GM21717 (cell line): ENCODE measurements at regions not wholly inside any gene's neighbourhood (a gene's known extent, or its start where the extent isn't known, plus 50 kb on each side); places are given as distances from the start of the nearest gene placed in this dataset.

Experiments
- ATAC-seq: cut with Tn5 transposase; IDR thresholded peaks from one replicate; pipeline ENCODE4 v1.9.1; 2021; ENCODE audit warnings: mild to moderate bottlenecking, moderate library complexity; ENCODE audit not compliant: unreplicated experiment

DNA sequence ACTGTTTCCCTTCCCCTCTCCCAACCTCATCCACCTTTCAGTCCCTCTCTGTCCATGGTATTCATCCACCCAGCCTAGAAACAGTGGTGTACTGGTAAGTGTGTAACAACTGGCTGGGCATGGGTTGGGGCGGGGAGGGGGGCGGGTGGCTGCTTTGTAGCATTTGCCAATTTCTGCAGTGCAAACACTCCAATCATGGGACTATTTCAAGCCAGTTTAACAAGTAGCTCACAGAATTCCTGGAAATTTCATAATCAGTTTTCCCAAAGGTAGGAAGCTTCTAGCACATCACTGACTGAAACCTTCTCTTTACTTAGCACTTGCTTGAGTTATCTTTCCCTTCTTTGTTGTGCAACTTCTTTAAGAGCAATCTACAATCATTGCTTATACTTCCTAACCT is 100.8 kb upstream of the WASF3 start:
- no peak for ATAC-seq

DNA sequence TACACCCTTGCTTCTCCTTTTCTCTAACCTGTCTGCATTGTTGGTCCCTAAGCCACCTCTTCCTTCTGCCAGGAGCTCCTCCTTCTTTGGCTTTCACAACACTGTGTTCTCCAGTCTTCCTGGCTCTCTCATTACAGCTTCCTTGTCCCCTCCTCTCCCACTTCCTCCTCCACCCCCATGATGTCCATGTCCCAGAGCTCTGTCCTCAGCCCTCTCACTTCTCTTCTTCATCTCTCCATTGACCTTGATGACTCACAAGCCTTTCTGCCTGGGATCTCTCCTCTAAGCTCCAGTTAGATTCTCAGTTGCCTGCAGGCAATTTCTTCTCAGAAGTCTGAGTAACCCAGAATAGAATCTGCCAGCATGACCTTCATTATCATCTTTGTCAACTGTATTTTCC is 100.3 kb upstream of the WASF3 start:
- no peak for ATAC-seq

DNA sequence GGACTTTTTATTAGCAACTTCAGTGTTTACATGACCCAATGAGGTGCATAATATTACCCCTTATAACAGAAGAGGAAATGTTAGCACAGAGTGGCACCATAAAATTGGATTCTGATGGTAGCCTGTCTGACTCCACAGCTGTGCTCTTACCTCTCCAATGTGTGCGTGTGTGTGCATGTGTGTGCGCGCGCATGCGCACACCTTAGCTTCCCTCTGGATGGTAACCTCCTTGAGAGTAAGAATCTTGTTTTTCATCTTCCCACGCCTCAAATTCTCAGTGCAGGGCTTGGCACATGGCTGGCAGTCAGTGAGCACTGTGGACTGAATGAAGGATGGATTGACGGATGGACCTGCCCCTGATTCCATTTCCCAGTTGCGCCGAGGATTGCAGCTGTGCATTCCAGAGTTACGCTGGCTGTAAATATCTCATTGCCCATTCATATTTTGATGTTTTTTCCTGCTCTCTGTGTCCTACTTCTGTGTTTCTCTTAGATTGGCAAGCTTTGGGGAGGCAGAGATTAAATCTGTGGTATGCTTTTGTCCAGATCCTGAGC is 99.2 kb upstream of the WASF3 start:
- ATAC-seq: no peak

DNA sequence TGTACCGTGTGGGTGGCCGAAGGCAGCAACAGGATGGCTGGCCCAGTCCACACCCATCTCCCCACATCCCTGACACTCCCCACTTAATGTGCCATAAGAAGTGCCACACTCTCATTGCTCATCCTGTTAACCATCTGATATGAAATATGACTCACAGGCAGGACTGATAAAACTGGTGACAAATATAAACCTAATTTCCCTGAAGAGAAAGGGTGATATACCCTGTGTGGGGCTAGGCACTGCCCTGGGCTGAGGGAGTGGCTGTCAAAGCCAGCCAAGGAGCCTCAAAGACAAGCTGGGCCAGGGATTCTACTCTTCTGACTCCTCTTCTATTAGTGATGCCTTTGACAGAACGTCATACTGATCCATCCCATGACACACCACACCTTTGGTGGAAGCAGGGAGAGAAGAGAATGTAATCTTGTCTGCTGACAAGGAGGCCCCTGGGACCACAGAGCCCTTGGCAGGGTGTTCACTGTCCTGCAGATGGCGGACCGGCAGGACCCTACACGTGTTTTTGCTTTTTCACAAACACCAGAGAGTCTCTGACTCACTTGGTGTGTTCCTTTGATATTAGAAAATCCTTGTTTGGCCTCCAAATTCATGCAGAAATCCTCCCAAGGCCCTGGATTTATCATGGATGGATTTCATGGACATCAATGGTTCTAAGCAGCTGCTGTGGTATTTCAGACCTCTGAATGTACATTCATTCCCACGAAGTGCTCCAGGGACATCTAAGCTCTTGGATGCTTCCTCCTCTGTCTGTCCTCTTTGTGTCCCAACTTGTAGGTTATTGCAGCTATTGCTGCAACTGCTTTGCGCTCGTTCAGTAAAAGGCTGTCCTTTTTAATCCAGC is 98.0 kb upstream of the WASF3 start:
- no peak for ATAC-seq

DNA sequence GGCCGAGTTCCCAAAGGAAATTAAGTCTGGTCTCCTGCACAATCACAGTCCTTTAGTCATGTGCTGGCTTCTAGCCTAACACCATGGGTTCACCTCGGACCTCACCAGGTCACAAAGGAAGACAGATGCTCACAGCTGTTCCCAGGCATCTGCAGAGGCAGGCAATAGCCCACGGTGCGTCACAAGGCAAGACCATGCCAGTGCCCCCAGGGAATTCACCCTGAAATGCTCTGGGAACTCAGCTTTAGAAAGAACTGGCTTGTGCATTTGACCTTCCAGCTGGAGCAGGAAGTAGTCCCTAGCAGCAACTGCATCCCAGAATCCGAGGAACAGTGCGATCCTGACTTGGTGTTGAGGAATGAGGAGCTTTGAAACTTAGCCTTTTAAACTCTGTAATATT is 96.8 kb upstream of the WASF3 start:
- no peak for ATAC-seq

DNA sequence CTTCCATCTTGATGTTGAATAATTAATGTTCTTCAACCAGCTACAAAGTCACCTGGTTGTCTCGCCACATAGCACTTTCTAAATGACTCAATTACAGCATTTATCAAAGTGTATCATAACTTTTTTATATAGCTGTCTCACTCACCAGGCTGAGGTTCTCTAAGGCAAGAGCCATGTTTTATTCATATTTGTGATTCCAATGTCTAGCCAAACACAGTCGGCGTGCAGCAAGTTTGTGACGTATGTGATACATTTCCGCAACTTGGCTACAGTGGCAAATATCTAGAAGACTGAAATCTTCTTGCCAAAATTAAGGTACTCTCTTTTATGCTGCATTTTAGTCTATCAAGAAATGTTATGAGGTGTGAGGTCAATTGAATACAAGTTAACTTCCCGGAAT is 94.2 kb upstream of the WASF3 start:
- ATAC-seq: no peak

DNA sequence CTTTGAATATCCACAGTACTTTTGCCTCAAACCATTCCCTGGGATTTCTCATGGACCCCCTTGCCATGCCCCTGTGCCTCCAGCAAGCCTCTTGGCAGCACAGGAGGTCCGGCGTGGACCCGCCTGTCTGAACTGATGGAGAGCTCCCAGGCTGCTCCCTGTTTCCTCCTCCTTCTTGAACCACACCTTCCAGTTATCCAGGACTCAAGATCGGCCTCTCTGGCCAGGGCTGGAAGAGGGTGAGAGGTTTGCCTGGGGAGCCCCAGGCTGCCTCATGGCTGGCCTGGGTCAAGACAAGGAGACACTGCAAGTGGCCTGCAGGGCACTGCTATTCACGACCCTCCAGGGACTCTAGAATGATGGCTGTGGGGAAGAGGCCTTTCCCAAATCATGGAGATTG is 93.6 kb upstream of the WASF3 start:
- ATAC-seq: no peak

DNA sequence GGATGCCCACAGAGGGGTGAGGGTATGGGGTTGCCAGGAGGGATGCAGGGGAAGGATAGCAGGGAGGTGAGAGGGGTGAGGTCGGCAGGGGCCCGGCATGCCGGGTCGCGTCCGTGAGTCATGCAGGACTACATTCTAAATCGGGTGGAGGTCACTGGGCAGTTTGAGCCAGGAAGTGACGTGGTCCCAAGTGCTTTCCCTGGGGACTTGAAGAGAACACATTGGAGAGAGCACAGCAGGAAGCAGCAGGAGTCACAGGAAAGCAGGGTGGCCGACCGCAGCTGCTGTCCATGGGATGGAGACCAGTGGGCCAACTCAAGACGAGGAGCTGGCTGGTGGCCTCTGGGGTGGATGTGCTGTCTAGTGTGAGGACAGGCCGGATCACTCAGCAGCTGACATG is 92.0 kb upstream of the WASF3 start:
- no peak for ATAC-seq

DNA sequence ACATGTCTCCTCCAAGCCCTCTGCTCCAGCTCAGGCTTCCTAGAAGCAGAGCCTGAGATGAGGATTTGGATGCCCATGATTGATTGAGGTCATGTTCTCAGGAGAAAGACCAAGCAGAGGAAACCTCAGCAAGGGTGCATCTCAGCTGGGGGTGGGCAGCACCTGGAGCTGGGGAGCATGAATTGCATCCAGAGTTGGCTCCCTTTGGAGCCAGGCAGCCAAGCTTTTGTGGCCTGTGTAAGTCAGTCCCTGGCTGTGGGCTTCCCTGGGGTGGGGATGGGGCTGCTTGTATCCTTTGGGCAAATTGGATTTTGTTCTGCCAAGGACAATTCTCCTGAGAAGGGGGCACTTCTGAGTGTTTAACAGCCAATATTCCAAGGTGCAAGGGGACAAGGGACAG is 91.5 kb upstream of the WASF3 start:
- ATAC-seq: no peak

DNA sequence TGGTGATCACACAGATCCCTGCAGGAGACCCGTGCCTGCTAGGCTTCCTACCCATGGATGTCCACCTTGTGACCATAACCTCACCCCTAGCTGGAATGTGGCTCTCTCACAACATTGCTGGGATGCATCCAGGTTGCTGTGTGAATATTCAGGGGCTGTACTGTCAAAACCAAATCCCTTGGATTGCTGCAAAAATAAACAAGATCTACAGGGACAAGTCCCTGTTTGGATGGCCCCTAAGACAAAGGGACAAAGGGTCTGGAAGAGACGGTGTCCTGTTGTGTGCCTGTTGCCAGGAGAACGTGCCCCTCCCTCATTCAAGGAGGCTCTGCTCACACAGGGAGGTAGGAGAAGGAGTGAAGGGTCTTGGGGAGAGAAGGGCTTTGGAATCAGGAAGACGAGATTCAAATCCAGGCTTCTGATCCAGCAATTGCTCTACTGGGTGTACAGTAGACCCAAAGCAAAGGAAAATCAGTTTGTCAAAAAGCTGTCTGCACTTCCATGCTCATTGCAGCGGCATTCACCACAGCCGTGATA is 89.2 kb upstream of the WASF3 start:
- ATAC-seq: no peak

DNA sequence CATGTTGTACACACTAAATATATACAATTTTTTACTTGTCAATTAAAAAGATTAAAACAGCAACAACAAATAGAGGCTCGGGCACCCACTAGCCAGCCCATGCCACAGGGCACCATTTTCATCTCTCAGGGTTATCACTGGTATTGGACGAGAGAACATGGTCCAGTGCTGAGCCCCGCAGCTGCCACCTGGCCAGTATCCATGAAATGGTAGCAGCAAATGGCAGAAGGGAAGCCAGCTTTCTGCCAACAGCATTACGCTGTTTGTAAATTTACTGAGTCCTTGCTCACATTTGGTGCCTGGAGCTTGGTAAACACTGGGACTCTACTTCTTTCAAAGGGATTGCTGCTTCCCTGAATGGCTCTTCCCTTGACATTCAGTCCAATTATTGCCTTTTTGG is 87.9 kb upstream of the WASF3 start:
- no peak for ATAC-seq

DNA sequence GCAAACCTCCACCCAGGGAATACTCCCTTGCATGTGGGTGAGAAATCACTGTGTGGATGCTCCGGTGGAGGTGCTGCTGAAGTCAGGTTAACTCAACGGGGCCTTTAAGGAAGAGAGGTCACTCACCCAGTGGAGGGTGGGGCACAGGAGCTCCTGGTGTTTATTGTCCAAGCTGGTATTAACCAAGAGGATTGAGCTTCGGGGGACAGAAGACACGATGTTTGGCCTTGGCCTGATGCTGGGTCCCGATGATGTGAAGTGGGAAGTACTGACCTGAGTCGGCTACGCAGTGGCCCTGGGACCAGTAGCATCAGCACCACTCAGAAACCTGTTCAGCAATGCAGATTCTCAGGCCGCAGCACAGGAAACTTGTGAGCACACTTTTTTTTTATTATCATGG is 85.7 kb upstream of the WASF3 start:
- no peak for ATAC-seq

DNA sequence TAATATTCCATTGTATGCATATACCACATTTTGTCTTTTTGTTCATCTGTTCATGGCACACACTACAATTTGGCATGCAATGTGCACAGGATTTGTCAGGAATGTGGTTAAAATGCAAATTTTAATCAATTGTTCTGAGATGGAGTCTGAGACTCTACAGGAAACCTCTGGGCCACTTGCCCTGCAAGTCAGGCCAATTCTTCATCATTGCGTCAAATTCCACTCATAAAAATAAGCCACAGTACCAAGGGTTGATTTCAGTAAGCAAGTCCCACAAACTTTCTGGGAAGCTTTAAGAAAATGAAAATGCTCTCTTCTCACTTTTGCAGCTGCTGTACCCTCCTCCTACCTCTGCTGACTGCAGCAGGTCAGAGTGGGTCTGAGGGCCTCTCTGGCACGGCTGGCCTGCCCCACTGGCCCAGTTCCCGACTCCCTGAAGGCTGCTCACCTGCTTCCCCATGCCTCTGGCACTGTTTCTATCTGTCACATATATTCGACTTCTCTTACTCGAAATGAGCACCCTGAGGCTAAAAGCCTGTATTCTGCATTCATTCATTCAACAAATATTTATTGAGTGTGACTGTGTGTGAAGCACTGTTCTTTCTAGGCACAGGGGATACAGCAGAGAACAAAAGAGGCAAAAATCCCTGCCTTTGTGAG is 83.8 kb upstream of the WASF3 start:
- ATAC-seq: no peak

DNA sequence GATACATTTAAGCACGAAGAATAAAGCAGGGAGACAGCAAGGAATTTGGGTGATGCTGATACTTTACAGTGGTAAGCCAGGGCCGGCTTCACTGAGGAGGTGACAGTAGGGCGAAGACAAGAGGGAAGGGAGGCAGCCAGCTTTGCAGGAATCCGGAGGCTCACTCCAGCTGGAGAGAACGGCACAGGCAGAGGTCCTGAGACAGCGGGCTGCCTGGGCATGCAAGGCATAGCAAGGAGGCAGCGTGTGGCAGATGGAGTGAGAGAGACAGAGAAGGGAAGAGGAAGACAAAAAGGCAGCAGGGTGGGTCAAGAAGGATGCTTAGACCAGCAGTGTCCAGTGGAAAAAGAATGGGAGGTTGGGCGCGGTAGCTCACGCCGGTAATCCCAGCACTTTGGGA is 83.2 kb upstream of the WASF3 start:
- no peak for ATAC-seq

DNA sequence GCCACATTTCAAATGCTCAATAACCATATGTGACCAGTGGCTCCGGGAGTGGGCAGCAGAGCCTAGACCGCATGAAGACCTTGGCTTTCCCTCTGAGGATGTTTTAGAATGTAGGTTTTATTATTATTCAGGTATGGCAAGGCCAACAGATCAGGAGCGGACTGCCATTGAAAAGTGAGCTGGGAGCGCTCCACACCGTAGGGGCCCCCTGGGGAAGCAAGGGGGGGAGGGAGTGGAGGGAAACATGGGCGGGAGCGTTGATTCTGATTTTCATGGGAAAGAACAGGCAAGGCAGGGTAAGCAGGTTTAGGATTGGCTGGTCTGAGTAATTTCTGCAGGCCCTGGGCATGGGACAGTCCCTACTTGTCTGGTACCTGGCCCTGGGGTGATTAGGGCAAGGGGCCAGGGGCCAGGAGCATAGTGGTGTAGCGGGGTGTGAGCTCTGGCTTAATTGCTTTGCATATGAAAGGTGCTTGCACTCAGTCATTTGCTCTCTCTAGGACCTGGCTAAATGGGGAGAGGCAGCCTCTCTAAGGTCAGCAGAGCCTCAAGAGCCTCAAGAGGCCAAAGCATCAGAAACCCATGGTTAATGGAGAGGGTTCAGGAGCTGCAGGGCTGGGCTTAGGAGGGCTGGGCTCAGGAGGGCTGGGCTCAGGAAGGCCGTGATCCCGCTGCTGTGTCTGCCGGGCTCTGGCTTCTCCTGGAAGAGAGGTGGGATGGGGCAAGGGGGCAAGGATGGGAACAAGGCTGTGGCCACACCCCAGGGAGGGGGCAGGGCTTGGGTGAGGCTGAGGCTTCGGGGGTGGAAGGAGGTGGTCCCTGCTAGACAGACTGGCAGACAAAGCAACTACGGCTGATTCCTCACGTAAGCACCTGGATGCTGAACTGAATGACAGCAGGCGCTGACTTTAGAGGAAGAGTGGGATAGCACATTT is 82.0 kb upstream of the WASF3 start:
- no peak for ATAC-seq

DNA sequence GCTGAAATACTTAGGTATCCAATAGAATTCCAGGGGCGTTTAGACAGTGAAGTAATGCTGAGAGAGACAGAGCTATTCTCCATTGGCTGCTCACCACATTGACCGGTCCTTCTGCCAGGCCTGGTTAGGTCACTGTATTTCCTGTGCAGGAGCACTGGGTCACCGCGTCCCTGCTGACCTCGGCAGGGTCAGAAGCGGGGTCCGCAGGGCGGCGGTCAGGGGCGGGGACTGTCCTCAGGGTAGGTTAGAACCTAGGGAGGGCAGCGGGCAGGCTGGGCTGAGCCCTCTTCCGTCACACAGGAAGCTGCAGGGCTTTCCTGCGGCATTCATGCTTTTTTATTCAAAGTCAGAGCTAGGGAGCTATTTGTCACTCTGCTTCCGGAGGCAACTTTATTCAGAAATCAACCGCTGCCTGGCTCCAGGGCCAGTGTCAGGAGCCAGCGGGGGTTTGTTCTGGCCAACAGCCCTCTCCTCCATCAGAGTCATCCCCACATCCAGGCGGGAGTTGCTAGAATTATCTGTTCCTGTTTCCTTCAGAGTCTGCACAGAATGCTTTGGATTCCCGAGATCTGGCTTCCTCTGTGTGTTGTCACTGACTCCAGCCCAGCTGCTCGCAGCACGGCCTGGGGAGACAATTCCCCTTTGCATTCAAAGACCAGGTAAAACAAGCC is 81.2 kb upstream of the WASF3 start:
- ATAC-seq: no peak

DNA sequence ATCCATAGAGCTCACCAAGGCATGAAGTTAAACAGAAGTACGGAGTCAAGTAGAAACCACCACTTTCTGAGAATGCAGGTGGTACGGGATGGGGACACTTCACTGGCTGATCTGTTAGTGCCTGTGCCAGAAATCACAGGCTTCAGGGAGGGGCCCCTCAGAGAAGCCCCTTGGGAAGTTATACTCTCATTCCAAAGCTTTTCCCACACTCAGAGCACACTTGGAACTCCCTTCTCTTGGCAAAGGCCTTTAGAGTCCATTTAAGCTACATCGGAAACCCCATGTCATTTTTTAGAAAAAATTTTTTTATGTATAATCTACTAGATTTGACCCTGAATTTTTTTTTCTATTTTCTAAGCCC is 80.7 kb upstream of the WASF3 start:
- ATAC-seq: no peak

DNA sequence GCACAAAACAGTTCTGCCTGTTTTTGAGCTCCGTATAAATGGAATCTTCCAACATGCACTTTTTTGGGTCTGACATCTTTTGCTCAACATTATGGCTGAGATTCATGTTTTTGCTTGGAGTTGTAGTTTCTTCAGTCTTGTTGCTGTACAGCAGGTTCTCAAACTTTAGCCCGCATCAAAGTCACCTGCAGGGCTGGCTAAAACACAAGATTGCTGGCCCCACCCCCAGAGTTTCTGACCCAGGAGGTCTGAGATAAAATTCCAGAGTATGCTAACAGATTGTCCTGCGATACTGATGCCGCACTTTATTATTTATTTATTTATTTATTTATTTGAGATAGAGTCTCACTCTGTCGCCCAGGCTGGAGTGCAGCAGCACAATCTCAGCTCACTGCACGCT is 79.8 kb upstream of the WASF3 start:
- no peak for ATAC-seq

DNA sequence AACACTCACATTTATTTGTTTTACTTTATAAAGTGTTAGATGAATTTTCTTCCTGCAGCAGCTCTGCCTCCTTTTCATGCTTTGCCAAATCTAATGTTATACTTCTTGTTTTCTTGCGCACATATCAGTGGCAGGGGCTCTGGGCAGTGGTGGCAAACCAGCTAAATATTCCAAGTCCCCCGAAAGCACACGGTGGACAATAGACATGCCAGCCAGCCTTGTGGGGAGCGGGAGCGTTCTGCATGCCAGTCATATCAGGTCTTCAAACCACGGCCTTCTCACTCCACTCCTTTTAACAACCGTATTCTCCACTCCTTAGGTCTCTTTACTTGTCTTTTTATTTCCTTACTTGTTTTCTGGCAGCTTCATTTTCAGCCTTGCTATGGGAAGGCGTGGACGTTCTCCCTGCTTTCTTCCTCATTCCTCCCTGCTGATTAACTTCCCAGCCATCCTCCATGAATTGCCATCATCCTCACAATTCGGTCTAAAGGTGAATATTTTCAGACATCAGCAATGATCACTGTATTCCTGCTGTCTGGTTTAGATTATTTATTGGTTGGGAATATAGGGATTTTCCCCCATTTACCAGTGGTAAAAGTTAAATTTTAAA is 77.1 kb upstream of the WASF3 start:
- no peak for ATAC-seq
